ENCODE measurements at regions not wholly inside any gene's neighbourhood (a gene's known extent, or its start where the extent isn't known, plus 50 kb on each side); places are given as distances from the start of the nearest gene placed in this dataset.

DNA sequence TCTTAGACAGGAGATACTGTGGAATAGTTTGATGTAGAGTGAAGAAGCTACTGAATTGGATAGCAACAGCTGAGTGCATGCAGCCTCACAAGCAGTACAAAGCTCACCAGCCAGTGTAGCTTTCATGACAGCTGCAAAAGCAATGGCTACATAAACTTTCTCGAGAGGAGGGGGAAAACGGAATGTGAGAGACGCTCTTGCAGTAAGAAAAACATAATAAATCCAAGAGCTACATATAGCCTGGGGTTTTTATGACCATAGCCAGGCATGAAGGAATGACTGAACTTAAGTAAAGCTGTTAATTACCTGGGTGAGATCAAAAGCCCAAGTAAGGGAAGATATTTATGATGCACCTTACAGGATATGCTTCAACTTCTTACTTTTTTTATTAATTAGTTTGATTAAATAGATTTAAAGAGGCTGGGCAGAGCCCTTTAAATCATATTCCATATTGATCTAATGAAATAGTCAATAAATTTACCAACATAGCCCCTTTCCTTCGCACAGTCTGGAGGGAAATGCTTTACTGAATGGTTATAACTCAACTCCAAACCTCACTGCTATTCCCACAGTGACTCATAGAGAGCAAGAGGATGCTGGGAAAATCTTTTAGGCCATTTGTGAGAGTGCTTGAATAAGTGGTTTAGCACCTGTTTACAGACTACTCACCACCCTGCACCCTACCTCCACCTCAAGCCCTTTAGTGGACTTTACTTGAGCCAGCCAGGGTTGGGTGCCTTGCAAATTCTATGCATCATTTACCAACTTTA is 407.2 kb upstream of the CLINT1 start:
- TF ChIP-seq, protein P1, sequence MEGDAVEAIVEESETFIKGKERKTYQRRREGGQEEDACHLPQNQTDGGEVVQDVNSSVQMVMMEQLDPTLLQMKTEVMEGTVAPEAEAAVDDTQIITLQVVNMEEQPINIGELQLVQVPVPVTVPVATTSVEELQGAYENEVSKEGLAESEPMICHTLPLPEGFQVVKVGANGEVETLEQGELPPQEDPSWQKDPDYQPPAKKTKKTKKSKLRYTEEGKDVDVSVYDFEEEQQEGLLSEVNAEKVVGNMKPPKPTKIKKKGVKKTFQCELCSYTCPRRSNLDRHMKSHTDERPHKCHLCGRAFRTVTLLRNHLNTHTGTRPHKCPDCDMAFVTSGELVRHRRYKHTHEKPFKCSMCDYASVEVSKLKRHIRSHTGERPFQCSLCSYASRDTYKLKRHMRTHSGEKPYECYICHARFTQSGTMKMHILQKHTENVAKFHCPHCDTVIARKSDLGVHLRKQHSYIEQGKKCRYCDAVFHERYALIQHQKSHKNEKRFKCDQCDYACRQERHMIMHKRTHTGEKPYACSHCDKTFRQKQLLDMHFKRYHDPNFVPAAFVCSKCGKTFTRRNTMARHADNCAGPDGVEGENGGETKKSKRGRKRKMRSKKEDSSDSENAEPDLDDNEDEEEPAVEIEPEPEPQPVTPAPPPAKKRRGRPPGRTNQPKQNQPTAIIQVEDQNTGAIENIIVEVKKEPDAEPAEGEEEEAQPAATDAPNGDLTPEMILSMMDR (IDR thresholded peaks at IDR 0.05) = no peak
- Histone ChIP-seq H3K4me3 (no peak overlapping the region), H3K9me3 (peaks cover 0 to 11% of the 10 kb centered on the region in 2 donors), H3K36me3 (no peaks in the 10 kb centered on the region), H3K27me3 (no peaks in the 10 kb centered on the region), H3K4me1 (no peaks in the 10 kb centered on the region), H3K27ac (no peak overlapping the region)
- DNase-seq (ENCODE audit: low spot score) = no peak

DNA sequence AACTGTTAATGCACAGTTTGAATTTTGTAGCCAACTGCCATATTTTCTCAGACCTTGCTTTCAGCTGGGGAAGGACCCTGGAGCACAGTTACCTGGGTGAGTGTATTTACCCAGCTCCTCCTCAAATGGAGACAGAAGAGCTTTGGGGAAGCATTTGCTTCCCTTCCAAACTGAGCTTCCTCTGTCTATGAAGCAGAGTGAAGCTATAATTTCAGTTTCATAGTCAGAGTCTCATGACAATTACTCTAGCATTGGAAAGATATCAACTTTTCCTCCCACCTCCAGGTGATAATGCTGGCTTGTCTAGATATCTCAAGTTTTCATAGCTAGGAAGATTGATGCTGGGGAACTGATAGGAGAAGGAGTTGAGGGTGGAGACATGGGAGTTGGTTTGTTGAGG is 406.4 kb upstream of the CLINT1 start:
- H3K27me3 ChIP-seq = no peaks in the 10 kb centered on the region
- H3K36me3 ChIP-seq = no peaks in the 10 kb centered on the region
- peaks cover 0 to 11% of the 10 kb centered on the region in 2 donors for H3K9me3 ChIP-seq
- TF ChIP-seq, protein P1 (IDR thresholded peaks at IDR 0.05) = no peak
- no peak for DNase-seq (ENCODE audit: low spot score)
- no peak overlapping the region for H3K4me3 ChIP-seq
- no peak overlapping the region for H3K27ac ChIP-seq
- no peaks in the 10 kb centered on the region for H3K4me1 ChIP-seq

DNA sequence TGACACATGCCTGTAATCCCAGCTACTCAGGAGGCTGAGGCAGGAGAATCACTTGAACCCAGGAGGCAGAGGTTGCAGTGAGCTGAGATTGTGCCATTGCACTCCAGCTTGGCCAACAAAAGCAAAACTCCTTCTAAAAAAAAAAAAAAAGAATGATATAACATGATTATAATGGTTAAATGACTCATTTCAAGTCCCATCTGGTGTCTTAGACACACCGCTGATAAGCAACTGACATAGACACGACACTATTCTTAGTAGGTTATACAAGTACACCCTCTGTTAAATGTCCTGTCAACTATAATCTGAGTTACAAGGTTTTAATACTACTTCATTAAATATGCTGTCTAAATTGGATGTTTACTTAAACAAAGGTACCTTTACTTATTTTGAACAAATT is 405.3 kb upstream of the CLINT1 start:
- TF ChIP-seq, protein P1 (IDR thresholded peaks at IDR 0.05) = no peak
- H3K36me3 ChIP-seq = no peaks in the 10 kb centered on the region

DNA sequence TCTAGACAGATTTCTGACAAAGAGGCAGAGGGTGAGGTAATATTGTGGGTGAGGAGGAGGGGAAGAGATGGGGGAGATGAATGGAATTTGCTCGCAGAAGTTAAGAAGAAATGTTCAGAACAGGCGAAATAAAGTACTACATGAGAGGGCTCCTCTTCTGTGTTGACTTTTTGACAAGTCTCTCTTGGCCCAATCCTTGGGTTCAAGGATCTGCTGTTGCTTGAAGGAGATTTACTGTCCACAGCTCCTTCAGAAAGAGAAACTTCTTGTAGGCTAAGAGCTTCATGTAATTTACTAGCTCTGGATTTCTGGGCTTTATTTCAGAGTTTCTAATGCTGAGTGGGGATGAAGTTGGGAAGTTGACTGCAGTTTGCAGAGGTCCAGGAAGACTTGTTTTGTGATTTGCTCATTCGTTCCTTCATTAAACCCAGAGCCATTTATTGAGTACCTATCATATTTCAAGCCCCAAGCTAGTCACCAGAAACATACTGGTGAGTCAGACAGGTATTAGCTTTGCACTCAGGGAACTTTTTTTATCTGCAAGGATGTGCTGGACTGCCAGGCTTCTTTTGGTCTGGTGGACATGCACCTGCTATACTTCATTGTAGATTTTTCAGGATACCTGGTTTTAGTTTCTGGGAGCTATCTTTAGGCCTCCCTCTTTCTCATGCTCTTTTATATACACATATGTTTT is 402.9 kb upstream of the CLINT1 start:
- H3K27me3 ChIP-seq = no peaks in the 10 kb centered on the region
- no peaks in the 10 kb centered on the region for H3K4me1 ChIP-seq
- H3K27ac ChIP-seq = no peak overlapping the region
- DNase-seq (ENCODE audit: low spot score) = no peak
- no peaks in the 10 kb centered on the region for H3K36me3 ChIP-seq
- no peak overlapping the region for H3K4me3 ChIP-seq
- H3K9me3 ChIP-seq = peaks cover 0 to under 1% of the 10 kb centered on the region in 2 donors
- TF ChIP-seq, protein P1 (IDR thresholded peaks at IDR 0.05) = no peak

More for the DNA sequence above, 405.3 kb upstream of the CLINT1 start:
- peaks cover 0 to 11% of the 10 kb centered on the region in 2 donors for H3K9me3 ChIP-seq
- H3K4me1 ChIP-seq = no peaks in the 10 kb centered on the region
- no peak overlapping the region for H3K4me3 ChIP-seq
- no peak for DNase-seq (ENCODE audit: low spot score)
- H3K27ac ChIP-seq = no peak overlapping the region
- no peaks in the 10 kb centered on the region for H3K27me3 ChIP-seq

DNA sequence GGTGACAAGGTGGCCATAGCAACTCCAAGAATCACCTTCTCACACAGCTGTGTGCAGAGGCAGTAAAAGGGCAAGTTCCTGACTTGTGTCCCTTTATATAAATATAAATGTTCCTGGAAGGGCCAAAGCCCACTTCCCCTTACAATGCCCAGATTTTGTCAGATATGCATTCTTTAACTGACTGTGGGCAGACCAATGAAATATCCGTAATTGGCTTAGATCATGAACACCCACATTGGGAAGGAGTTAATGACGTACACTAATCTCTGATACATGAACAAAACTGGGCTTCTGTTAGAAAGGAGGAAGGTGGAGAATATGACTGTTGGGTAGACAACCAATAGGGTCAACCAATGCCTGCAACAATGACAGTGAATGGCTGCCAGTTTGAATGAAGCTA is 397.2 kb upstream of the CLINT1 start:
- no peaks in the 10 kb centered on the region for H3K9me3 ChIP-seq
- H3K4me3 ChIP-seq = no peak overlapping the region
- TF ChIP-seq, protein P1 (IDR thresholded peaks at IDR 0.05) = no peak
- H3K27me3 ChIP-seq = no peaks in the 10 kb centered on the region
- no peak for DNase-seq (ENCODE audit: low spot score)
- no peaks in the 10 kb centered on the region for H3K36me3 ChIP-seq
- no peaks in the 10 kb centered on the region for H3K4me1 ChIP-seq
- H3K27ac ChIP-seq = no peak overlapping the region
